Activated naive CD4-positive, alpha-beta T cell treated with anti-CD3 and anti-CD28 coated beads, Interleukin-2, amount 50 U/mL, for 16 hours (primary cell): ENCODE measurements at regions not wholly inside any gene's neighbourhood (a gene's known extent, or its start where the extent isn't known, plus 50 kb on each side); places are given as distances from the start of the nearest gene placed in this dataset.

Source experiments
- DNase-seq: peaks from one replicate; pipeline ENCODE4 v3.0.0-alpha.2; 2020

DNA sequence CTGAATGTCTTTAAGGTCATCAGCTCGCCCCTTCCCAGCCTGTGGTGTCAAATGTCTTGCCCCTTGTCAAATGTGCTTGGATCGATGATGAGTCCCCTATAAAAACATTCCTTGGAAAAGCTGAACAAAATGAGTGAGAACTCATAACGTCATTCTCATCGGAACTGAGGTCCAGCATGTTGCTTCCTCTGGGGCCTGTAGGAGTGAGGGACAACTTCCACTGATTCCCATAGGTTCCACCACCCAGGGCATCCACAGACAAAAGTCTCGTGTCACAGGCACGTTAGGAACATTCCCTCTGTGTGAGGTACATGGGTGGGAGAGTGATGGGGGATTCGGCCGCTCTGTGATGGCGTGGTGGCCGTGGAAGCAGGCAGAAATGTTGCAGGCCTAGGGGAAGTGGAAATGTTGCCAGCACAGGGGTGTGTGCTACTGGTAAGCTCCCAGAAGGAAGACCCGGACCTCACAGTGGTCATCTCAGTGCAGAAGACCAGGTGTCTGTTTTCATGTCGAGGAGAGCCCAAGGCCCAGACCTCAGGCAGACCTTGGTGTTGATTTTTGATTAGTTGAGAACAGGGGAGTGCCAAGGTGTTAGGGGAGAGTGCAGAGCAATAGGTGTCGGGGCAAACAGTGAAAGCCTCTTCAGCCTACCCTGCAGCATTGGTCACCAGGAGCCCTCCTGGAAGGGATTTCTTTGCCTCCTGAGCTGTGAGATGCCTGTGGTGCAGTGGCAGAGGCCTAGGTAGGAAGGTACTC, 96.8 kb downstream of the SNRPN start:
- no peak for DNase-seq

- DNase-seq, result peak; percentile 4
These were observed 97.6 kb downstream of the SNRPN start for GRCh38 chr15:25052191-25052999.

- DNase-seq, result no peak
These were observed 98.4 kb downstream of the SNRPN start for GRCh38 chr15:25053000-25053815.

- no peak for DNase-seq
These were observed 99.5 kb downstream of the SNRPN start for GRCh38 chr15:25054329-25054728.

GRCh38 chr15:25054943-25055342, 100.2 kb downstream of the SNRPN start:
- no peak for DNase-seq

DNA sequence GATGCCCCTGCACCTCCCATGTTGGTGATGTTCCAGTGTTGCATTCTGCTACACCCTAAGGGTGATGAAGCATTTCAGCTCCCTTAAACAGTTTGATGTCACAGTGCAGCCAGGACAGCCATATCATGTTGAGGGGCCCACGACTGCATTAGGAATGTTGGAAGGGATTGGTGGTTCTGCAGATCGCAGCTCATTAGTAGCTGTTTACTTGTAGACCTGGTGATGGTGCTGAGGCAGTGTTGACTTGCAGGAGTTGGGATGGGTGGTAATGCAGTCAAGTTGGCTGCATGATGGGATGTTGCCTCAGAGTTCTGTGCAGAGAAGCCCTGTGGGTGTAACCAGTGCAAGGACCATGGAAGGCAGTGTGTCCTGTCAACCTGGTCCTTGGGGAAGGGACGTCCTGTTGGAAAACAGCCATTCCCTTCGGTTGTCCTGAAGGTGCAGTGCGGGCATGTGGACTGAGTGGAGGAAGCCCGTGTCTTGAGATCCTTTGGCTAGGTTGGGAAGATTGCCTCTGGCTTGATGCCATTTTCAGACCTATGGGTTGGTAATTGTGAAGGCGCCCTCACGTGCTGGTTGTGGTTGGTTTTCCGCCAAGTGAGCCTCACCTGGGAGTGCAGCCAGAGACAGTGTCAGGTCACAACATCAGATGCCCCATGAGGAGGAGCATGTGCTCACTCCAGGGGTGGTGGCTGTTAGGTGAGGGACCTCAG, 100.7 kb downstream of the SNRPN start:
- no peak for DNase-seq

DNA sequence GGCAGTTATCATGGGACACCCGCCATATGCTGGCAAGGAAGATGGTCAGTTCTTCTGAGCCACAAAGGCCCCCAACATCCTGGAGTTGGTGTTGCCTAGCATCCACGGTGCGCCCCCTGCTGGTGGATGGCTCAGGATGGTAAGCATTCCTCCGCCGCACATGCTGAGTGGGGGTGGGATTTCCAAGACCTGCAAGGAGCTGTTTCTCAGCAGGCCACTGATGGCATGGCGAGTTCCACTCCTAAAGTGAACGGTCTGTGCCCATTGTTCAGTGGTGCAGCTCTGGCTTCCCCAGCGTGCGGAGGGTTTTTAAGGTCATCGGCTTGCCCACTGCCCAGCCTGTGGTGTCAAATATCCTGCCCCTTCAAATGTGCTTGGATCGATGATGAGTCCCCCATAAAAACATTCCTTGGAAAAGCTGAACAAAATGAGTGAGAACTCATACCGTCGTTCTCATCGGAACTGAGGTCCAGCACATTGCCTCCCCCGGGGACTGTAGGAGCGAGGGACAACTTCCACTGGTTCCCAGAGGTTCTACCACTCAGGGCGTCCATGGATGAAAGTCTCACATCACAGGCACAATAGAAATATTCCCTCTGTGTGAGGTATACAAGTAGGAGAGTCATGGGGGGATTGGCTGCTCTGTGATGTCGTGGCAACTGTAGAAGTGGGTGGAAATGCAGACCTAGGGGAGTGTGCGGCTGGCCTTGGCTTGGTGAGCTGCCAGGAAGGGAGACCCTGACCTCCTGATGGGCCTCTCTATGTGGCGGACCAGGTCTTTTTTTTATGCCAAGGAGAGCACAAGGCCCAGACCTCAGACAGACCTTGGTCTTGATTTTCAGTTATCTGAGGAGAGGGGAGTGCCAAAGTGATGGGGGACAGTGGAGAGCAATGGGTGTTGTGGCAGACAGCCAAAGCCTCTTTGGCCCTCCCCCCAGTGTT, 102.0 kb downstream of the SNRPN start:
- DNase-seq, result no peak

DNA sequence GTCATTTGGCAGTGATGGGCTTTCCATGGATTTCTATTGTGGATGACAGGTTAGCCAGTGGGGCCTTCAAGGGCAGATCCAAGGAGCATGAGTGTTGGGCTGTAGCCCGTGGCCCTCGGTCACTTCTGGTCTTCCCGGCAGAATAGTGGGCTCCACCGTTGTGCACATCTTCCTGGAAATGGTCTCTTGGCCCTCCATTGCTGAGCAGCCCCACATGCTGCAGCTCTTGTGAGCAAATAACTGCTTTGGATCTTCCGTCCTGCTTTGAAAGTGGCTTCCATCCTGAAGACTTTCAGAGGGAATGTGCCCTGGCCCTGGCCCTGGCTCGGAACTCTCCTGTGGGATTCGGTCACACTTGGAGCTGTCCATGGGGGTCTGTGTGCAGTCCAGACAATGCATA, 102.8 kb downstream of the SNRPN start:
- DNase-seq, result no peak

DNA sequence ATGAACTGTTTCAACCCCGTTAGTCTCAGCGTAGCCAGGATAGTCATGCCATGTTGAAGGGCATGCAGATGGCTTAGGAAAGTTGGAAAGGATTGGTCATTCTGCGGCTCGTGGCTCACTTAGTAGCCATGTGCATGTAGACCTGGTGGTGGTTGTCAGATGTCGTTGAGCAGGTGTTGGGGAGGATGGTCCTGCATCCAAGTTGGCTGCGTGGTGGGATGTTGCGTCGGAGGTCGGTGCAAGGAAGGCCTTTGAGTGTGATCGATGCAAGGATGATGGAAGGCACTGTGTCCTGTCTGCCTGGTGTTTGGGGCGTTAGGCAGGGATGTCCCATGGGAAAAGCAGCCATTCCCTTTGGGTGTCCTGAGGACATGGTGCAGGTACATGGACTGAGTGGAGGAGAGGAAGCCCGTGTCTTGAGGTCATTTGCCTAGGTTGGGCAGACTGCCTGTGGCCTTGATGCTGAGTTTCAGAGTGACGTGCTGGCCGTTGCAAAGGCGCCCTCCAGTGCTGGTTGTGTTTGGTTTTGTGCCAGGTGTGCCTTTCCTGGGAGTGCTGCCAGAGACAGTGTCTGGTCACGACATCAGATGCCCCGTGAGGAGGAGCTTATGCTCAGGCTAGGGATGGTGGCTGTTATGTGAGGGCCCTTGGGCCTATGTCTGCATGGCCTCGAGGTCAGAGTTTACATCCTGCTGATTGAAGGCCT, 103.4 kb downstream of the SNRPN start:
- DNase-seq, result no peak

GRCh38 chr15:25059698-25060471, 105.1 kb downstream of the SNRPN start:
- DNase-seq, result no peak

- no peak for DNase-seq
These were observed 105.7 kb downstream of the SNRPN start for GRCh38 chr15:25060472-25060803.

- DNase-seq, result no peak
These were observed 106.3 kb downstream of the SNRPN start for GRCh38 chr15:25060996-25061620.

DNA sequence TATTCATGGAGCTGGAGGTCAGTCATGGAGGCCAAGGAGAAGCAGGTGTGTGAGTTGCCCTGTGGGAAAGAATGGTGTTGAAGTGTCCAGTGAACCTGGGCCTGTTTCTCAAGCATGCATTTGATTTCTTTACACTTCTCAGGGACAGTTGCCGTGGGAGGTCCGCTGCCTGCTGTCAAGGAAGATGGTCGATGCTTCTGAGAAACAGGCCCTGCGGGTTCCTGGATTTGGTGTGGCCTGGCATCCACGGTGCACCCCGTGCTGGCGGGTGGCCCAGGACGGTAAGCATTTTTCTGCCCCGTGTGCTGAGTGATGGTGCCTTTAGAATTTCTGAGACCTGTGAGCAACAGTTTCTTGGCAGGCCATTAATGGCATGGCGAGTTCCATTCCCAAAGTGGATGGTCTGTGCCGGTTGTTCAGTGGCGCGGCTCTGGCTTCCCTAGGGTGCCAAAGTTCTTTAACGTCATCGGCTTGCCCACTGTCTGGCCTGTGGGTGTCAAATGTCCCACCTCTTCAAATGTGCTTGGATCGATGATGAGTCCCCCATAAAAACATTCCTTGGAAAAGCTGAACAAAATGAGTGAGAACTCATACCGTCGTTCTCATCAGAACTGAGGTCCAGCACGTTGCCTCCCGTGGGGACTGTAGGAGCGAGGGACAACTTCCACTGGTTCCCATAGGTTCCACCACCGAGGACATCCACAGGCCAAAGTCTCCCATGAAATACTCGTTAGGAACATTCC, 107.2 kb downstream of the SNRPN start:
- DNase-seq, result no peak

DNA sequence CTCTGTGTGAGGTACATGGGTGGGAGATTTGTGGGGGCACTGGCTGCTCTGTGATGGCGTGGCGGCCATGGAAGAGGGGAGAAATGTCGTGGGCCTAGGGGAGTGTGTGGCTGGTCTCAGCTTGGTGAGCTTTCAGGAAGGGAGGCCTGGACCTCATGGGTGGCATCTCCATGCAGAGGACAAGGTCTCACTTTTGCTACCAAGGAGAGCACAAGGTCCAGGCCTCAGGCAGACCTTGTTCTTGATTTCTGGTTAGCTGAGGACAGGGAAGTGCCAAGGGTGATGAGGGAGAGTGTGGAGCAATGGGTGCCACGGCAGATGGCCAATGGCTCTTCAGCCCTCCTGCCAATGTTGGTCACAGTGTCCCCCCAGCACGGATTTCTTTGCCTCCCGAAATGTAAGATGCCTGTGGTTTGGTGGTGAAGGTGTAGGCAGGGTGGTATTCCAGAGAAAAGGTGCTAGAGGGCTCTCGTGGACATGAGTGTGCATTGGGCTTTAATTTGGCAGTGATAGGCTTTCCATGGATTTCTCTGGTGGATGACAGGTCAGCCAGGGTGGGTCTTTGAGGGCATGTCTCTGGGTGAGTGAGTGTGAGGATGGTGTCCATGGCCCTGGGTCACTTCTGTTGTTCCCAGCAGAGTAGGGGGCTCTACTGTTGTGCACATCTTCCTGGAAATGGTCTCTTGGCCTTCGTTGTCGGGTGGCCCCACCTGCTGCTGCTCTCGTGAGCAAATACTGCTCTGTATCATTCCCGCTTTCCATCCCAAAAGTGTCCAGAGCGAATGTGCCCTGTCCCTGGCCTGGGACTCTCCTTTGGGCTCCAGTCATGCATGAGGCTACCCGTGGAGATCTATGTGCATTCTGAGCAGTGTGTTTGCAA, 108.0 kb downstream of the SNRPN start:
- no peak for DNase-seq

GRCh38 chr15:25065286-25065685, 110.5 kb downstream of the SNRPN start:
- DNase-seq, result no peak

DNA sequence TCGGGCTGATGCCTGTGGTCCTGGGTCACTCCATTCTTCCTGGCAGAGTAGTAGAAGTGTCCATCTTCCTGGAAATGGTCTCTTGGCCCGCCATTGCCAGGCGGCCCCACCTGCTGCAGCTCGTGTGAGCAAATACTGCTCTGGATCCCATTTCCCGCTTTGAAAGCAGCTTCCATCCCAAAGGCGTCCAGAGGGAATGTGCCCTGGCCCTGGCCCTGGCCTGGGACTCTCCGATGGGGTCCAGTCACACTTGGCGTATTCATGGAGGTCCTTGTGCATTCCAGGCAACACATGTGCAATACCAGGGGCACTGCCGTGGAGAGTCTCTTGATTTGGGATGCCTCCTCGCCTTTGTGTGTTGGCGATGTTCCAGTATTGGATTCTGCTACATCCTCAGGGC, 111.1 kb downstream of the SNRPN start:
- no peak for DNase-seq

DNA sequence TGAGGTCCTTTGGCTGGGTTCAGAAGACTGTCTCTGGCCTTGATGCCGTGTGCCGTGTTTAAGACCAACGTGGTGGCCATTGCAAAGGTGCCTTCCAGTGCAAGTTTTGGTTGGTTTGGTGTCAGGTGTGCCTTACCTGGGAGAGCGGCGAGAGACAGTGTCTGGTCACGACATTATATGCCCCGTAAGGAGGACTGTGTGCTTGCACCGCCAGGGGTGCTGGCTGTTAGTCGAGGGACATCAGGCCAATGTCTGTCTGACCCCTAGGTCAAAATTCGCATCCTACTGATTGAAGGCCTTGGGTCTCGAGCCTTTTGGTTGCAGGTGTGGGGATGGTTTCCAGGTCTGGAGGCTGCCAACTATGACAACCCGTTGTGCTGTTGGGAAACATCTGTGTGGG, 111.9 kb downstream of the SNRPN start:
- DNase-seq, result no peak

- no peak for DNase-seq
These were observed 113.0 kb downstream of the SNRPN start for GRCh38 chr15:25067725-25068309.
